K562 (cell line): ENCODE measurements at regions not wholly inside any gene's neighbourhood (a gene's known extent, or its start where the extent isn't known, plus 50 kb on each side); places are given as distances from the start of the nearest gene placed in this dataset.

Experiments
- ATAC-seq: fragments of 200-7000 bp; cut with Tn5 transposase; 3 replicates; pipeline ENCODE4 v1.9.1; 2020; ENCODE audit warnings: moderate library complexity
- BruUV-seq: library from RNA; stranded (reverse); fragments of 400-500 nt; replicated peaks from 2 replicates; lab custom pipeline; 2021; lab: Mats Ljungman, UMichigan
- CTCF ChIA-PET: fragments of 300-600 bp; formaldehyde crosslinking; extraction: SDS; loops from one replicate; lab custom pipeline; 2021; ENCODE audit warnings: low intra/inter-chr PET ratio; lab: Yijun Ruan, JAX
- POLR2A ChIA-PET: fragments of 300-600, 350-650 bp; sonication (Branson Sonifier 250); formaldehyde crosslinking; extraction: SDS; loops from one replicate; lab custom pipeline; 2021; ENCODE audit warnings: antibody characterized with exemption, inconsistent platforms; lab: Yijun Ruan, JAX
- DNase-seq, 4 experiments: peaks; one replicate each; pipeline versions ENCODE4 v3.0.0 to v3.0.0-alpha.2; 2011 to 2018; ENCODE audit warnings: low spot score in 3 of 4, mixed read lengths in 3 of 4; ENCODE audit errors: extremely low read depth in 1 of 4
- FAIRE-seq: peaks from 2 replicates; lab custom pipeline; 2011; peaks lifted over from hg19 to GRCh38; lab: Jason Lieb, UNC
- H2AFZ ChIP-seq: 2 replicates; pipeline ENCODE4 v1.6.0; 2011; ENCODE audit warnings: low read depth, low read length, control low read depth, inconsistent platforms
- H3K27ac ChIP-seq: fragments of 200-600 bp; 3 replicates; pipeline ENCODE4 v1.8.0; 2011; ENCODE audit warnings: low read depth, mild to moderate bottlenecking, control low read depth, inconsistent platforms, low read length, moderate library complexity, mixed read lengths; ENCODE audit errors: extremely low read depth
- H3K27me3 ChIP-seq, 2 experiments: fragments of 300-600 bp in 1 of 2; 2 replicates in 1 of 2; 3 replicates in 1 of 2; pipeline versions ENCODE4 v1.6.0 to v1.8.0; 2011; ENCODE audit warnings: inconsistent platforms in 2 of 2, low read length in 2 of 2, mild to moderate bottlenecking in 1 of 2, mixed read lengths in 1 of 2, moderate library complexity in 1 of 2; ENCODE audit not compliant: control insufficient read depth in 2 of 2, insufficient read depth in 2 of 2
- H3K36me3 ChIP-seq: fragments of 300-600 bp; 3 replicates; pipeline ENCODE4 v1.8.0; 2011; ENCODE audit warnings: mild to moderate bottlenecking, low read length, inconsistent platforms; ENCODE audit not compliant: control insufficient read depth, insufficient read depth
- H3K4me1 ChIP-seq, 2 experiments: fragments of 200-600 bp in 1 of 2; replicated peaks in 1 of 2; 2 replicates in 1 of 2; 3 replicates in 1 of 2; pipeline versions ENCODE4 v1.5.1 to v1.8.0; 2011; ENCODE audit warnings: inconsistent platforms in 2 of 2, low read length in 2 of 2, mild to moderate bottlenecking in 1 of 2, mixed read lengths in 1 of 2, moderate library complexity in 1 of 2; ENCODE audit not compliant: control insufficient read depth in 2 of 2, insufficient read depth in 2 of 2
- H3K4me2 ChIP-seq: 2 replicates; pipeline ENCODE4 v1.6.1; 2011; ENCODE audit warnings: low read length, control low read depth, inconsistent platforms, mixed read lengths; ENCODE audit not compliant: insufficient read depth
- H3K4me3 ChIP-seq: fragments of 200-600 bp; sonication (generic), shearing (Covaris generic); 2 replicates; pipeline ENCODE4 v1.5.1; 2016; ENCODE audit warnings: control low read depth, inconsistent platforms
- H3K79me2 ChIP-seq: fragments of 200-600 bp; 3 replicates; pipeline ENCODE4 v1.8.0; 2011; ENCODE audit warnings: low read length, inconsistent platforms; ENCODE audit not compliant: control insufficient read depth, insufficient read depth
- H3K9ac ChIP-seq, 2 experiments: 2 replicates each; pipeline versions ENCODE4 v1.6.0 to v1.6.1; 2011; ENCODE audit warnings: low read depth in 2 of 2, low read length in 2 of 2, control low read depth in 1 of 2, inconsistent platforms in 1 of 2, mild to moderate bottlenecking in 1 of 2, mixed read lengths in 1 of 2; ENCODE audit not compliant: insufficient read depth in 1 of 2
- H3K9me1 ChIP-seq: one replicate; pipeline ENCODE4 v1.6.0; 2011; ENCODE audit warnings: inconsistent platforms, mild to moderate bottlenecking, low read length, moderate library complexity; ENCODE audit not compliant: control insufficient read depth, insufficient read depth
- H3K9me3 ChIP-seq: replicated peaks from 2 replicates; pipeline ENCODE4 v1.5.1; 2011; ENCODE audit warnings: low read depth, low read length, inconsistent platforms; ENCODE audit not compliant: control insufficient read depth, insufficient read depth
- H4K20me1 ChIP-seq: replicated peaks from 2 replicates; pipeline ENCODE4 v1.6.1; 2011; ENCODE audit warnings: low read length, inconsistent platforms, mixed read lengths; ENCODE audit not compliant: control insufficient read depth, insufficient read depth
- NFXL1 ChIP-seq: fragments of 450-650 bp; formaldehyde crosslinking; IDR thresholded peaks from 2 replicates; pipeline ENCODE4 v1.4.0; 2021; ENCODE audit warnings: mild to moderate bottlenecking
- NUFIP1 ChIP-seq: fragments of 450-650 bp; IDR thresholded peaks from 2 replicates; pipeline ENCODE4 v1.6.1; 2018; ENCODE audit not compliant: partially characterized antibody
- ZFP30 ChIP-seq: fragments of 250-450 bp; sonication (Bioruptor Pico); IDR thresholded peaks from 2 replicates; pipeline ENCODE4 v1.8.0; 2022; ENCODE audit warnings: moderate library complexity, mild to moderate bottlenecking, inconsistent platforms, borderline replicate concordance
- ZNF668 ChIP-seq: fragments of 250-450 bp; sonication (Bioruptor Pico); IDR thresholded peaks from 2 replicates; pipeline ENCODE4 v1.8.0; 2022; ENCODE audit warnings: mild to moderate bottlenecking, inconsistent platforms
- WGBS: fragments of 100-300 bp; shearing (Covaris generic); methylation state at CpG from one replicate; pipeline ENCODE4 v1.1.6; 2016; ENCODE audit warnings: low coverage, mixed read lengths; ENCODE audit not compliant: insufficient coverage; ENCODE audit errors: missing lambda C conversion rate; 5-methylcytosine and 5-hydroxymethylcytosine counted together
- in situ Hi-C: fragments of 300-500 bp; cut with MboI; formaldehyde crosslinking; loops from 4 replicates; pipeline ENCODE4 v1.15.0; 2018; ENCODE audit warnings: inconsistent platforms, mixed read lengths
- intact Hi-C: fragments of 100-400 bp; cut with micrococcal nuclease; formaldehyde crosslinking; loops from 2 replicates; pipeline ENCODE4 v1.14.2; 2022
- TF ChIP-seq, protein P1 (sequence below): fragments of 250-450 bp; sonication (Bioruptor Pico); IDR thresholded peaks from 2 replicates; pipeline ENCODE4 v1.5.0; 2021
- TF ChIP-seq, protein P2 (sequence below): fragments of 450-650 bp; formaldehyde crosslinking; IDR thresholded peaks from 2 replicates; pipeline ENCODE4 v1.4.0; 2022; ENCODE audit warnings: missing genetic modification characterization
- TF ChIP-seq, protein P3 (sequence below), 2 experiments: fragments of 200-800 bp in 1 of 2; sonication (Bioruptor generic) in 1 of 2; sonication (generic) in 1 of 2; formaldehyde crosslinking in 1 of 2; IDR thresholded peaks in 1 of 2; conservative IDR thresholded peaks in 1 of 2; 2 replicates each; pipeline versions ENCODE4 v1.5.0 to v1.6.1; 2016 to 2020; ENCODE audit warnings: missing compliant biosample characterization in 1 of 2, missing genetic modification characterization in 1 of 2, missing genetic modification reagents in 1 of 2

DNA sequence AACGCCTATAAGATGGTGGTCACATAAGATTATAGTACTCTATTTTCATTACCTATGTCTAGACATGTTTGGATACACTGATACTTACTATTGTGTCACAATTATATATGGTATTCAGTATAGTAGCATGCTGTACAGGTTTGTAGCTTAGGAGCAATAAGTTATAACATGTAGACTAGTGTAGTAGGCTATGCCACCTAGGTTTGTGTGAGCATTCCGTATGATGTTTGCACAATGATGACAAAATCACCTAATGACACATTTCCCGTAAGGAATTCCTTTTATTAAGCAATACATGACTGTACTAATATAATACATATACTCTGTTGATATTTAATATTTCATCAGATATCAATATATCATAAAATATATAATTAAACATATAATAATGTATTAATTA is 540.7 kb downstream of the BMP2 start:
- H3K4me1 ChIP-seq, result no peaks in the 10 kb centered on the region
- ChIA-PET CTCF (no interaction called here), POLR2A (no interaction called here)
- no peak overlapping the region for H3K4me2 ChIP-seq
- ATAC-seq, result no peak
- no peaks in the 10 kb centered on the region for H3K9me3 ChIP-seq
- FAIRE-seq, result no peak
- no peaks in the 10 kb centered on the region for H3K36me3 ChIP-seq
- no peak overlapping the region for H3K27ac ChIP-seq
- no peak overlapping the region for H3K9ac ChIP-seq
- H3K27me3 ChIP-seq, result no peaks in the 10 kb centered on the region
- no peak for DNase-seq
- H4K20me1 ChIP-seq, result no peaks in the 10 kb centered on the region
- TF ChIP-seq, protein P1, sequence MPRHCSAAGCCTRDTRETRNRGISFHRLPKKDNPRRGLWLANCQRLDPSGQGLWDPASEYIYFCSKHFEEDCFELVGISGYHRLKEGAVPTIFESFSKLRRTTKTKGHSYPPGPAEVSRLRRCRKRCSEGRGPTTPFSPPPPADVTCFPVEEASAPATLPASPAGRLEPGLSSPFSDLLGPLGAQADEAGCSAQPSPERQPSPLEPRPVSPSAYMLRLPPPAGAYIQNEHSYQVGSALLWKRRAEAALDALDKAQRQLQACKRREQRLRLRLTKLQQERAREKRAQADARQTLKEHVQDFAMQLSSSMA, result no peak
- TF ChIP-seq, protein P2, sequence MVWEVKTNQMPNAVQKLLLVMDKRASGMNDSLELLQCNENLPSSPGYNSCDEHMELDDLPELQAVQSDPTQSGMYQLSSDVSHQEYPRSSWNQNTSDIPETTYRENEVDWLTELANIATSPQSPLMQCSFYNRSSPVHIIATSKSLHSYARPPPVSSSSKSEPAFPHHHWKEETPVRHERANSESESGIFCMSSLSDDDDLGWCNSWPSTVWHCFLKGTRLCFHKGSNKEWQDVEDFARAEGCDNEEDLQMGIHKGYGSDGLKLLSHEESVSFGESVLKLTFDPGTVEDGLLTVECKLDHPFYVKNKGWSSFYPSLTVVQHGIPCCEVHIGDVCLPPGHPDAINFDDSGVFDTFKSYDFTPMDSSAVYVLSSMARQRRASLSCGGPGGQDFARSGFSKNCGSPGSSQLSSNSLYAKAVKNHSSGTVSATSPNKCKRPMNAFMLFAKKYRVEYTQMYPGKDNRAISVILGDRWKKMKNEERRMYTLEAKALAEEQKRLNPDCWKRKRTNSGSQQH (CRISPR knock-in tag), result no peak
- no peak for TF ChIP-seq ZNF668 (CRISPR knock-in tag)
- TF ChIP-seq NUFIP1, result no peak
- TF ChIP-seq ZFP30, result no peak
- TF ChIP-seq, protein P3, sequence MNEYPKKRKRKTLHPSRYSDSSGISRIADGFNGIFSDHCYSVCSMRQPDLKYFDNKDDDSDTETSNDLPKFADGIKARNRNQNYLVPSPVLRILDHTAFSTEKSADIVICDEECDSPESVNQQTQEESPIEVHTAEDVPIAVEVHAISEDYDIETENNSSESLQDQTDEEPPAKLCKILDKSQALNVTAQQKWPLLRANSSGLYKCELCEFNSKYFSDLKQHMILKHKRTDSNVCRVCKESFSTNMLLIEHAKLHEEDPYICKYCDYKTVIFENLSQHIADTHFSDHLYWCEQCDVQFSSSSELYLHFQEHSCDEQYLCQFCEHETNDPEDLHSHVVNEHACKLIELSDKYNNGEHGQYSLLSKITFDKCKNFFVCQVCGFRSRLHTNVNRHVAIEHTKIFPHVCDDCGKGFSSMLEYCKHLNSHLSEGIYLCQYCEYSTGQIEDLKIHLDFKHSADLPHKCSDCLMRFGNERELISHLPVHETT (CRISPR knock-in tag; conservative IDR thresholded peaks at IDR 0.05 in 1 of 2, IDR thresholded peaks at IDR 0.05 in 1 of 2), result no peak
- no peak for TF ChIP-seq NFXL1 (CRISPR knock-in tag)
- no TSS peak for BruUV-seq
- no peaks in the 10 kb centered on the region for H3K9me1 ChIP-seq
- no peak overlapping the region for H2AFZ ChIP-seq
- intact Hi-C loops, result no loop called here
- 5% methylated on average over 3 of the region's 3 CpGs for WGBS
- in situ Hi-C loops, result no loop called here
- H3K79me2 ChIP-seq, result no peaks in the 10 kb centered on the region
- no peak overlapping the region for H3K4me3 ChIP-seq
